HS-5 (cell line): ENCODE measurements at regions not wholly inside any gene's neighbourhood (a gene's known extent, or its start where the extent isn't known, plus 50 kb on each side); places are given as distances from the start of the nearest gene placed in this dataset.
"Not testable (repeated sequence)": the region's sequence is repeated elsewhere in the genome, so short reads cannot be mapped to it uniquely, and the experiment has no call there.

Experiments
- DNase-seq: peaks from one replicate; pipeline ENCODE4 v3.0.0-alpha.2; 2012; ENCODE audit warnings: low read depth

GRCh38 chr3:162665684-162666391 is 1169.2 kb downstream of the OTOL1 start:
- no peak for DNase-seq

GRCh38 chr3:162666835-162667234 is 1170.2 kb downstream of the OTOL1 start:
- DNase-seq, result no peak

- DNase-seq, result no peak
Measured at GRCh38 chr3:162670181-162670580, 1173.6 kb downstream of the OTOL1 start.

- DNase-seq, result no peak
Measured at GRCh38 chr3:162677475-162677874, 1180.9 kb downstream of the OTOL1 start.

- DNase-seq, result no peak
Measured at GRCh38 chr3:162678941-162679340, 1182.3 kb downstream of the OTOL1 start.

GRCh38 chr3:162684260-162684659 is 1187.7 kb downstream of the OTOL1 start:
- no peak for DNase-seq

GRCh38 chr3:162699291-162699690 is 1202.7 kb downstream of the OTOL1 start:
- no peak for DNase-seq

GRCh38 chr3:162701211-162701610 is 1204.6 kb downstream of the OTOL1 start:
- no peak for DNase-seq

GRCh38 chr3:162702768-162703385 is 1206.3 kb downstream of the OTOL1 start:
- no peak for DNase-seq

- no peak for DNase-seq
Measured at GRCh38 chr3:162704238-162704637, 1207.6 kb downstream of the OTOL1 start.

- no peak for DNase-seq
Measured at GRCh38 chr3:162704799-162705385, 1208.3 kb downstream of the OTOL1 start.

- not testable (repeated sequence) for DNase-seq
Measured at GRCh38 chr3:162708394-162708793, 1211.8 kb downstream of the OTOL1 start.

GRCh38 chr3:162708942-162709706 is 1212.5 kb downstream of the OTOL1 start:
- DNase-seq, result not testable (repeated sequence)

- DNase-seq, result no peak
Measured at GRCh38 chr3:162710332-162711112, 1213.9 kb downstream of the OTOL1 start.

GRCh38 chr3:162717074-162717473 is 1220.5 kb downstream of the OTOL1 start:
- DNase-seq, result not testable (repeated sequence)

GRCh38 chr3:162718697-162719096 is 1222.1 kb downstream of the OTOL1 start:
- DNase-seq, result no peak

GRCh38 chr3:162719684-162720341 is 1223.2 kb downstream of the OTOL1 start:
- peak; percentile 87 for DNase-seq

- DNase-seq, result no peak
Measured at GRCh38 chr3:162721736-162722135, 1225.1 kb downstream of the OTOL1 start.

- DNase-seq, result no peak
Measured at GRCh38 chr3:162722337-162722736, 1225.7 kb downstream of the OTOL1 start.

GRCh38 chr3:162722796-162723195 is 1226.2 kb downstream of the OTOL1 start:
- DNase-seq, result not testable (repeated sequence)

GRCh38 chr3:162729686-162730085 is 1233.1 kb downstream of the OTOL1 start:
- peak; percentile 71 for DNase-seq
